Pancreas (tissue), 10 donors: ENCODE measurements at regions not wholly inside any gene's neighbourhood (a gene's known extent, or its start where the extent isn't known, plus 50 kb on each side); places are given as distances from the start of the nearest gene placed in this dataset.

Experiments
- ATAC-seq, 4 donors: fragments of 200-7000 bp; cut with Tn5 transposase; one replicate each; pipeline versions ENCODE4 v1.8.0 to v1.9.1; 2020; ENCODE audit warnings: mild to moderate bottlenecking in 4 of 4, moderate library complexity in 4 of 4
- DNase-seq, 6 donors: peaks; one replicate each; pipeline ENCODE4 v3.0.0-alpha.2; 2020
- FAIRE-seq: peaks from 2 replicates; lab custom pipeline; 2012; peaks lifted over from hg19 to GRCh38; lab: Jason Lieb, UNC
- H3K27ac ChIP-seq, 4 donors: fragments of 200-600 bp; sonication (generic); 1 replicate in 3 of 4; 2 replicates in 1 of 4; pipeline versions ENCODE4 v1.5.0 to v1.8.0; 2020
- H3K27me3 ChIP-seq, 4 donors: fragments of 200-600 bp; one replicate each; pipeline ENCODE4 v1.8.0; 2021
- H3K36me3 ChIP-seq, 3 donors: fragments of 200-600 bp; sonication (generic) in 1 of 3; one replicate each; pipeline versions ENCODE4 v1.5.0 to v1.8.0; 2020 to 2021
- H3K4me1 ChIP-seq, 3 donors: fragments of 200-600 bp; one replicate each; pipeline ENCODE4 v1.8.0; 2021
- H3K4me3 ChIP-seq, 4 donors: fragments of 200-600 bp; sonication (generic) in 2 of 4; one replicate each; pipeline versions ENCODE4 v1.5.0 to v1.8.0; 2020 to 2021
- H3K9me3 ChIP-seq, 4 donors: fragments of 200-600 bp; one replicate each; pipeline ENCODE4 v1.8.0; 2021
- WGBS, 2 donors: extraction: QIAGEN DNeasy Blood & Tissue Kit; methylation state at CpG; one replicate each; pipeline ENCODE4 v1.1.7; 2013; 5-methylcytosine and 5-hydroxymethylcytosine counted together
- intact Hi-C, 3 donors: fragments of 100-400 bp; cut with DNase I; formaldehyde crosslinking; loops; one replicate each; pipeline versions ENCODE4 v1.11.1 to v1.14.2; 2022
- TF ChIP-seq, protein P1 (sequence below), 4 donors: fragments of 200-600 bp; sonication (generic) in 3 of 4; IDR thresholded peaks; one replicate each; pipeline versions ENCODE4 v1.5.0 to v1.8.0; 2021; ENCODE audit warnings: antibody characterized with exemption in 4 of 4
- donor health status: healthy with polysubstance abuse.
- donor health status: DM: no; HTN: no; CAD: no; lungs with moderate emphysema.
- donor health status: DM: no; HTN: no; CAD: no.
- donor health status: control.
- donor health status: control.
- donor health status: Bipolar disorder and iron deficiency.
- donor health status: DM: yes; HTN: yes; CAD: no.
- donor health status: DM: no; HTN: no; CAD: no.
- donor health status: DM: no; HTN: no; CAD: no.
- donor health status: DM: yes; HTN: yes; CAD: no.

GRCh38 chr7:125436220-125436619 is 506.6 kb upstream of the POT1 start:
- TF ChIP-seq, protein P1, sequence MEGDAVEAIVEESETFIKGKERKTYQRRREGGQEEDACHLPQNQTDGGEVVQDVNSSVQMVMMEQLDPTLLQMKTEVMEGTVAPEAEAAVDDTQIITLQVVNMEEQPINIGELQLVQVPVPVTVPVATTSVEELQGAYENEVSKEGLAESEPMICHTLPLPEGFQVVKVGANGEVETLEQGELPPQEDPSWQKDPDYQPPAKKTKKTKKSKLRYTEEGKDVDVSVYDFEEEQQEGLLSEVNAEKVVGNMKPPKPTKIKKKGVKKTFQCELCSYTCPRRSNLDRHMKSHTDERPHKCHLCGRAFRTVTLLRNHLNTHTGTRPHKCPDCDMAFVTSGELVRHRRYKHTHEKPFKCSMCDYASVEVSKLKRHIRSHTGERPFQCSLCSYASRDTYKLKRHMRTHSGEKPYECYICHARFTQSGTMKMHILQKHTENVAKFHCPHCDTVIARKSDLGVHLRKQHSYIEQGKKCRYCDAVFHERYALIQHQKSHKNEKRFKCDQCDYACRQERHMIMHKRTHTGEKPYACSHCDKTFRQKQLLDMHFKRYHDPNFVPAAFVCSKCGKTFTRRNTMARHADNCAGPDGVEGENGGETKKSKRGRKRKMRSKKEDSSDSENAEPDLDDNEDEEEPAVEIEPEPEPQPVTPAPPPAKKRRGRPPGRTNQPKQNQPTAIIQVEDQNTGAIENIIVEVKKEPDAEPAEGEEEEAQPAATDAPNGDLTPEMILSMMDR (IDR thresholded peaks at IDR 0.05), result no peak
- FAIRE-seq (no peak), DNase-seq (no peak), ATAC-seq (no peak)
- no peaks in the 10 kb centered on the region for H3K9me3 ChIP-seq
- H3K36me3 ChIP-seq, result no peaks in the 10 kb centered on the region
- no peaks in the 10 kb centered on the region for H3K27me3 ChIP-seq
- no peak overlapping the region for H3K27ac ChIP-seq
- WGBS, 2 donors, result 74 to 75% methylated on average over 1 of the region's 1 CpG
- intact Hi-C loops, result no loop called here
- no peak overlapping the region for H3K4me3 ChIP-seq
- no peaks in the 10 kb centered on the region for H3K4me1 ChIP-seq

GRCh38 chr7:125431349-125431748 is 501.7 kb upstream of the POT1 start:
- intact Hi-C loops, result no loop called here
- H3K9me3 ChIP-seq, result no peaks in the 10 kb centered on the region
- H3K27ac ChIP-seq, result no peak overlapping the region
- DNase-seq (no peak), ATAC-seq (no peak), FAIRE-seq (no peak)
- no peaks in the 10 kb centered on the region for H3K36me3 ChIP-seq
- WGBS, 2 donors, result 44% methylated on average over 1 of the region's 1 CpG
- H3K27me3 ChIP-seq, result no peaks in the 10 kb centered on the region
- no peaks in the 10 kb centered on the region for H3K4me1 ChIP-seq
- TF ChIP-seq, protein P1 (IDR thresholded peaks at IDR 0.05), result no peak
- H3K4me3 ChIP-seq, result no peak overlapping the region

- WGBS, 2 donors, result 67 to 93% methylated on average over 2 of the region's 2 CpGs
- ATAC-seq (no peak), DNase-seq (no peak), FAIRE-seq (no peak)
- Histone ChIP-seq H3K27ac (no peak overlapping the region), H3K27me3 (no peaks in the 10 kb centered on the region), H3K4me1 (no peaks in the 10 kb centered on the region), H3K4me3 (no peak overlapping the region), H3K36me3 (no peaks in the 10 kb centered on the region), H3K9me3 (no peaks in the 10 kb centered on the region)
- intact Hi-C loops, result no loop called here
- TF ChIP-seq, protein P1 (IDR thresholded peaks at IDR 0.05), result no peak
These were observed 500.4 kb upstream of the POT1 start for GRCh38 chr7:125430013-125430412.

DNA sequence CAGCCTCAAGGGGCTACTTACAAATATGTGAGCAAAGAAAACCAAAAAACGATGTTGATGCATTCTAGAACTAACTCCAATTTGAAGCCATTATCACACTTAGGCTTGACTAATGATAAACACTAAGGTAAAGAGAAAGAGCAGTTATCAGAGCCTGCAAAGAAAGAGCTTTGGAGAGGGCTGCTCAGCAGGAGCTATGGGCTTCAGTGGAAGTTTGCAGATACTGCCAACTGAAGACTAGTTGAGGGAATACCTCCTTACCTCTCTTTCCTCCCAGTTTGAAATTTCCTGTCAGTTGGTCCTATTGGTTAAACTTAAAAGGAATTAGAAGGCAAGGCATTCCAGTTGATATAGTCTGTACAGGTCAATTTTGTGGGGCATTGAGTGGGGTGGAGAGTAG is 498.1 kb upstream of the POT1 start:
- intact Hi-C loops, result no loop called here
- WGBS, 2 donors, result 24 to 38% methylated on average over 1 of the region's 1 CpG
- H3K27ac ChIP-seq, result no peak overlapping the region
- DNase-seq (no peak), FAIRE-seq (no peak), ATAC-seq (no peak)
- H3K4me1 ChIP-seq, result no peaks in the 10 kb centered on the region
- no peaks in the 10 kb centered on the region for H3K36me3 ChIP-seq
- no peak overlapping the region for H3K4me3 ChIP-seq
- H3K9me3 ChIP-seq, result no peaks in the 10 kb centered on the region
- TF ChIP-seq, protein P1 (IDR thresholded peaks at IDR 0.05), result no peak
- no peaks in the 10 kb centered on the region for H3K27me3 ChIP-seq

DNA sequence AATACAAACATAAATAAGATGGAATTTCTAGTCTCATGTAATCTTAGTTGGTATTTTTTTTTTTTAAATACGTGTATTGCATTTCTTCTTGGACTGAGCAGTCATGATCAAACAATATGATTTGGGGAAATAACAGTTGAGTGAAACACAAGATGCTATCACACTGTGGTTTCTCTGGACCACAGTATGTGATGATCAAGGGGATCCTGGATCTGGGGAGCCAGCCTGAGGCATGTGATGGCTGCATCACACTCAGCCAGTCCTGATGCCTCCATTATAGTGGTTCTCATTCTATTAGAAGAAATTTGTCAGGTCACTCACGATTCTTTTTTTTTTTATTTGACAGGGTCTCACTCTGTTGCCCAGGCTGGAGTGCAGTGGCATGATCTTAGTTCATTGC is 495.9 kb upstream of the POT1 start:
- TF ChIP-seq, protein P1 (IDR thresholded peaks at IDR 0.05), result no peak
- no peaks in the 10 kb centered on the region for H3K36me3 ChIP-seq
- no peak overlapping the region for H3K4me3 ChIP-seq
- no peaks in the 10 kb centered on the region for H3K9me3 ChIP-seq
- H3K27me3 ChIP-seq, result no peaks in the 10 kb centered on the region
- H3K4me1 ChIP-seq, result no peaks in the 10 kb centered on the region
- FAIRE-seq, result no peak
- H3K27ac ChIP-seq, result no peak overlapping the region
- DNase-seq, result no peak
- 65 to 80% methylated on average over 2 of the region's 2 CpGs for WGBS, 2 donors
- intact Hi-C loops, result no loop called here
- no peak for ATAC-seq
